PC-9 (cell line): ENCODE measurements at regions not wholly inside any gene's neighbourhood (a gene's known extent, or its start where the extent isn't known, plus 50 kb on each side); places are given as distances from the start of the nearest gene placed in this dataset.

ENCODE experiments used
- BruUV-seq: library from RNA; stranded (reverse); fragments of 400-500 nt; replicated peaks from 2 replicates; lab custom pipeline; 2021; lab: Mats Ljungman, UMichigan
- CTCF ChIA-PET: fragments of 300-600 bp; sonication (Branson Sonifier 250); formaldehyde crosslinking; loops from one replicate; lab custom pipeline; 2022; ENCODE audit warnings: antibody characterized with exemption; lab: Charles Lee
- POLR2A ChIA-PET: fragments of 300-600 bp; sonication (Branson Sonifier 250); formaldehyde crosslinking; loops from one replicate; lab custom pipeline; 2022; ENCODE audit warnings: antibody characterized with exemption; ENCODE audit not compliant: unreplicated experiment; lab: Charles Lee
- DNase-seq, 2 experiments: peaks; one replicate each; pipeline versions ENCODE4 v3.0.0 to v3.0.0-alpha.2; 2015 to 2022; ENCODE audit warnings: mixed read lengths in 1 of 2
- H2AFZ ChIP-seq: fragments of 200-600 bp; sonication (generic); 2 replicates; pipeline ENCODE4 v1.8.1; 2017; ENCODE audit warnings: antibody characterized with exemption
- H3F3A ChIP-seq: fragments of 200-600 bp; sonication (generic); 2 replicates; pipeline ENCODE4 v1.8.1; 2017; ENCODE audit warnings: antibody characterized with exemption, mild to moderate bottlenecking, low read depth; ENCODE audit not compliant: insufficient read depth
- H3K27ac ChIP-seq: fragments of 200-600 bp; sonication (generic); 2 replicates; pipeline ENCODE4 v1.6.1; 2016; ENCODE audit warnings: mixed run types
- H3K27me3 ChIP-seq: fragments of 200-600 bp; sonication (generic); 2 replicates; pipeline ENCODE4 v1.6.1; 2016; ENCODE audit warnings: low read depth, mixed run types; ENCODE audit not compliant: insufficient read depth
- H3K36me3 ChIP-seq: fragments of 200-600 bp; sonication (generic); 2 replicates; pipeline ENCODE4 v1.6.1; 2016; ENCODE audit warnings: low read depth, mixed run types
- H3K4me1 ChIP-seq: fragments of 200-600 bp; sonication (generic); replicated peaks from 2 replicates; pipeline ENCODE4 v1.6.1; 2016; ENCODE audit warnings: mixed run types; ENCODE audit not compliant: insufficient read depth
- H3K4me2 ChIP-seq: fragments of 200-600 bp; sonication (generic); 2 replicates; pipeline ENCODE4 v1.6.1; 2017; ENCODE audit warnings: mixed run types
- H3K4me3 ChIP-seq: fragments of 200-600 bp; sonication (generic); 2 replicates; pipeline ENCODE4 v1.6.1; 2016; ENCODE audit warnings: mixed run types
- H3K79me2 ChIP-seq: fragments of 200-600 bp; sonication (generic); 2 replicates; pipeline ENCODE4 v1.6.1; 2017; ENCODE audit warnings: low read depth, mixed run types
- H3K9me2 ChIP-seq: fragments of 200-600 bp; sonication (generic); 2 replicates; pipeline ENCODE4 v1.8.1; 2017; ENCODE audit warnings: mild to moderate bottlenecking; ENCODE audit not compliant: insufficient read depth
- H3K9me3 ChIP-seq: fragments of 200-600 bp; sonication (generic); 2 replicates; pipeline ENCODE4 v1.8.1; 2016; ENCODE audit warnings: low read depth; ENCODE audit not compliant: insufficient read depth
- H4K20me1 ChIP-seq: fragments of 200-600 bp; sonication (generic); 2 replicates; pipeline ENCODE4 v1.8.1; 2017; ENCODE audit not compliant: insufficient read depth
- CTCF ChIP-seq: fragments of 200-600 bp; sonication (generic); conservative IDR thresholded peaks from 2 replicates; pipeline ENCODE4 v1.6.1; 2017; ENCODE audit warnings: mixed run types, antibody characterized with exemption, mild to moderate bottlenecking, moderate library complexity
- EZH2 ChIP-seq: fragments of 200-600 bp; sonication (generic); IDR thresholded peaks from 2 replicates; pipeline ENCODE4 v1.8.0; 2017; ENCODE audit warnings: antibody characterized with exemption, low read depth
- intact Hi-C: fragments of 100-400 bp; cut with micrococcal nuclease; formaldehyde crosslinking; loops from one replicate; pipeline ENCODE4 v1.10.0; 2022; ENCODE audit not compliant: unreplicated experiment

- Histone ChIP-seq H3K9me3 (no peaks in the 10 kb centered on the region), H3K27ac (no peak overlapping the region), H2AFZ (no peak overlapping the region), H3K36me3 (no peaks in the 10 kb centered on the region), H3K9me2 (no peaks in the 10 kb centered on the region), H3K79me2 (no peaks in the 10 kb centered on the region), H3K4me1 (no peaks in the 10 kb centered on the region), H3K27me3 (no peaks in the 10 kb centered on the region), H3F3A (no peaks in the 10 kb centered on the region), H3K4me2 (no peak overlapping the region), H3K4me3 (no peak overlapping the region), H4K20me1 (no peaks in the 10 kb centered on the region)
- intact Hi-C loops, result no loop called here
- ChIA-PET POLR2A (no interaction called here), CTCF (no interaction called here)
- no peak for DNase-seq
- TF ChIP-seq EZH2 (no peak), CTCF (no peak)
- BruUV-seq, result no TSS peak
These were observed 69.4 kb upstream of the KLF12 start for GRCh38 chr13:74203576-74203975.

- no peaks in the 10 kb centered on the region for H3K9me2 ChIP-seq
- no peaks in the 10 kb centered on the region for H3F3A ChIP-seq
- POLR2A ChIA-PET, result no interaction called here
- intact Hi-C loops, result no loop called here
- H3K27me3 ChIP-seq, result no peaks in the 10 kb centered on the region
- CTCF ChIA-PET, result no interaction called here
- H3K4me2 ChIP-seq, result no peak overlapping the region
- TF ChIP-seq CTCF (no peak), EZH2 (no peak)
- no peak overlapping the region for H3K27ac ChIP-seq
- no peak overlapping the region for H3K4me3 ChIP-seq
- H3K4me1 ChIP-seq, result no peaks in the 10 kb centered on the region
- H2AFZ ChIP-seq, result no peak overlapping the region
- no peak for DNase-seq
- no peaks in the 10 kb centered on the region for H3K9me3 ChIP-seq
- no TSS peak for BruUV-seq
- no peaks in the 10 kb centered on the region for H3K36me3 ChIP-seq
- H3K79me2 ChIP-seq, result no peaks in the 10 kb centered on the region
- H4K20me1 ChIP-seq, result no peaks in the 10 kb centered on the region
These were observed 68.1 kb upstream of the KLF12 start for GRCh38 chr13:74202129-74202813.

DNA sequence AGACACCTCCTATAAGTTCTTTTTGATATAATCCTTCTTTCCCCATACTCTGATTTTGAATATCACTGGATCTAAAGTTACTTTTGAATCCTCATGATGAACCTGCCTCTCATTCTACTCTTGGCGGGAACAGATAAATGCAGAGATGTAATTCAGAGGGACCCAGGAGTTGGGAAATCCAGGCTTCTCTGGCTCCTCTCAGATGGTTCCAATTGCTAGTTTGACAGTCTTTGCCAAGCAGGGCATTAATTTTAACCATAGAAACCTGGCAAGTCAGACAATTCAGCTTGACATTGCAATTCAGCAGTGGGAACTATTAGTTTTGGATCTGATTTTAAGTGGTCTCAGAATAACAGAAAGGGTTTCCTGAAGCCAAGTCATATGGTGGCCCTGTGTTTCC is 67.3 kb upstream of the KLF12 start:
- no peak for DNase-seq
- Histone ChIP-seq H3K4me3 (no peak overlapping the region), H3K9me2 (no peaks in the 10 kb centered on the region), H4K20me1 (no peaks in the 10 kb centered on the region), H2AFZ (no peak overlapping the region), H3K4me1 (no peaks in the 10 kb centered on the region), H3F3A (no peaks in the 10 kb centered on the region), H3K79me2 (no peaks in the 10 kb centered on the region), H3K36me3 (no peaks in the 10 kb centered on the region), H3K27me3 (no peaks in the 10 kb centered on the region), H3K27ac (no peak overlapping the region), H3K4me2 (no peak overlapping the region), H3K9me3 (no peaks in the 10 kb centered on the region)
- intact Hi-C loops, result no loop called here
- ChIA-PET CTCF (no interaction called here), POLR2A (no interaction called here)
- no TSS peak for BruUV-seq
- TF ChIP-seq CTCF, result no peak
- no peak for TF ChIP-seq EZH2
